HG02870 (cell line): ENCODE measurements at regions not wholly inside any gene's neighbourhood (a gene's known extent, or its start where the extent isn't known, plus 50 kb on each side); places are given as distances from the start of the nearest gene placed in this dataset.
"Not testable (repeated sequence)": the region's sequence is repeated elsewhere in the genome, so short reads cannot be mapped to it uniquely, and the experiment has no call there.

Experiments
- ATAC-seq: cut with Tn5 transposase; IDR thresholded peaks from one replicate; pipeline ENCODE4 v1.9.1; 2021; ENCODE audit warnings: mild to moderate bottlenecking, moderate library complexity; ENCODE audit not compliant: unreplicated experiment

DNA sequence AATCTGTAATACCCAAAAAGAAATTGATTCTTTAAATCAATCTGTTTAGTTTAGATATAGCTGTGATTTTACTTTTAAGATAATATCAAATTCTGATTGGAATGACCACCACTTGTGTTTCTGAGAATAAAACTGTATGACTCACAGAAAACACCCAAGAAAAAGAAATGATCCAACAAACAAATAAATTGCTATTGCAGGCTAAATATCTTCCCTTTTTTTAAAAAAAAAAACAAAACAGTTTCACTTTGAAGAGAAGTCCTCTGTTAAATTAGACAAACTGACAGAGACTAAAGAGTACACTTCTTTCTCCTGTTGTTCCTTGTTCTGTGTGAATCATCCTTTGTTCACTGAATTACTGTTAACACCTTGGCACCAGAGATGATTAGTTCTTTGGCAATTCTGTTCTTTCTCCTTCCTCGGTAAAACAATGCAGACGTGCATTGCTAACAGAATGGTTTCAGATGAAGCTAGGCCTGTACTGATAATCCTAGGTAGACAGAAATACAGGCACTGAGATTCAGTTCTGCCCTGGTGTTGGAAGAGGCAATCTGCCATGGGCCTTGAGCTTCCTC lies 895.2 kb upstream of the CITED2 start:
- no peak for ATAC-seq

DNA sequence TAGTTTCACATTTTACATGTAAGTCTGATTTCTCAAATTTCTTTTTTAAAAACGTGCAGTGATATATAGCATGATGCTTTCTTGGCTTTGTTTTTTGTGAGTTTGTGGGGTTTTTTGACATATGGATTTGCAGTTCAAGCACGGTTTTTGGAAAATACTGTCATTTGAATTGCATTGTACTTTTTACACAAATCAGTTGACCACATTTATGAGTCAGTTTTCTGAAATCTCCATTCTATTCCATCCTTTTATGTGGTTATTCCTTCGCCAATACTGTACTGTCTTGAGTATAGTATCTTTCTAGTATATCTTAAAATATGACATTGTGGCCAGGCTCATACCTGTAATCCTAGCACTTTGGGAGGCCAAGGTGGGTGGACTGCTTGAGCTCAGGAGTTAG lies 890.0 kb upstream of the CITED2 start:
- no peak for ATAC-seq

DNA sequence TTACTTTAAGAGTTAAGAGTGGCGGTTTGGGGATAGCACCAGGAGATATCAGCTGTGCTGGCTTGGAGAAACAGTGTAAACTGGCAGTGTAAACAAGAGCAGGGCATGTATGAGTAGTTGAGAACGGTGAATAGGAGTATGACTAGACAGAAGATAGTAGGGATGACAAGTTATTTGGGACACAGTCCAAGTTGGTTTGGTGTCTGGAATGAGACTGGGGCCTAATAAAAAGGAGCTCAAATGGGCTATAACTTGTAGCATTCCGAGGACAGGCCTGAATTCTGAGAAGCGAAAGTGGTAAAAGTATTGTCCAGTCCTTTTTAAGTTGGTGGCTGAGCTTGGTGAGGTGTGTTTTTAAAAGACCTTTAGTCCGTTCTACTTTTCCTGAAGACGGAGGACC lies 883.9 kb upstream of the CITED2 start:
- ATAC-seq, result not testable (repeated sequence)

DNA sequence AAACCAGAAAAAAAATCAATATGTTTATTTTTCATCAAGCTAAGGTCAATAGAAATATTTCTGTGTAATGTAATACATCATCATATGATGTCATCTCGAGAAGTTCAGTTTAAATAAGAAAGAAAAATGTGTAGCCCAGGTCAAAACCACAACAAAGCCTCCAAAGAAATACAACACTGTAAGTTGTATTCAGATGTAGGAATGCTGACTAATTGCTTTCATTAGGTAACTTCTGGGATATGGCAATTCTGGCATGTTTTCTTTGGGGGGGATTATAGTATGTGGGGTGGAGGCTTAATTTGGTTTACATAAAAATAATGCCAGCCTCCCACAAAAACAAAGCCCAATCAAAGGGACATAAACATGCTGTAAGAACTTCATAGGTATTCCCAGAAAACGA lies 881.8 kb upstream of the CITED2 start:
- no peak for ATAC-seq

DNA sequence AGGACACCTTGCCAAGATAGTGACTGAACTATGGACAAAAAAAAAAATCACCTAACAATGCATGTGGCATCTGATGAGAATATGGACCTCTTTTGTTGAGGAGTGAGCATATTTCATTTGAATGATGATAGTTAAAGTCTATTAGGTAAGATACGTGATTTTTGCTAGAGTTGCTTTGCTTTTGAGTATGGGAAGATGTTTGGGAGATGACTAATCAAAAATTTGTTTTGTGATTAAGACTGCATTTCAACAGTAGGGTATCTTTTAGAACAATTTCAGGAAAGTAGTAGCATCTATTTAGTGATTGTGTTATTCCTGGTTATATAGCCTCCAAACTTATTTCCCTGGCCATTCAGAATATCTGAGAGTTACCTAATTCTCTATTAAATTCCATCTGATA lies 878.6 kb upstream of the CITED2 start:
- no peak for ATAC-seq

DNA sequence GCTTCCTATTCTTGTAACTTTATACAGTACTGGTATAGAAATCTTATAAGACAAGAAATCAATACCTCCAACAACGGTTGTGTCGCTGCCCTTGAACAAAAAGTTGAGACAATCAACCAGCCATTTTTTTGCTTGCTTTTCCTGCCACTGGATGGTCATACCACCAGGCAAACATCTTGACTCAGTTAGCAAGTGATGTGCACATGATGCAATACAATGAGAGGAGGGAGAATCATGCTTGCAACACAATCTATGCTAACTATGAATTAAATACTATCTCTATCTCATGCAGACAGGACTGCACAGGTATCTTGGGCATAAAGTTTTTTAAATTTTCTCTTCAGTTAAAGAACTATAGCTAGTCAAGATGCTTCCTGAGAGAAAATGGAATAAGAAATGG lies 877.7 kb upstream of the CITED2 start:
- ATAC-seq, result no peak

DNA sequence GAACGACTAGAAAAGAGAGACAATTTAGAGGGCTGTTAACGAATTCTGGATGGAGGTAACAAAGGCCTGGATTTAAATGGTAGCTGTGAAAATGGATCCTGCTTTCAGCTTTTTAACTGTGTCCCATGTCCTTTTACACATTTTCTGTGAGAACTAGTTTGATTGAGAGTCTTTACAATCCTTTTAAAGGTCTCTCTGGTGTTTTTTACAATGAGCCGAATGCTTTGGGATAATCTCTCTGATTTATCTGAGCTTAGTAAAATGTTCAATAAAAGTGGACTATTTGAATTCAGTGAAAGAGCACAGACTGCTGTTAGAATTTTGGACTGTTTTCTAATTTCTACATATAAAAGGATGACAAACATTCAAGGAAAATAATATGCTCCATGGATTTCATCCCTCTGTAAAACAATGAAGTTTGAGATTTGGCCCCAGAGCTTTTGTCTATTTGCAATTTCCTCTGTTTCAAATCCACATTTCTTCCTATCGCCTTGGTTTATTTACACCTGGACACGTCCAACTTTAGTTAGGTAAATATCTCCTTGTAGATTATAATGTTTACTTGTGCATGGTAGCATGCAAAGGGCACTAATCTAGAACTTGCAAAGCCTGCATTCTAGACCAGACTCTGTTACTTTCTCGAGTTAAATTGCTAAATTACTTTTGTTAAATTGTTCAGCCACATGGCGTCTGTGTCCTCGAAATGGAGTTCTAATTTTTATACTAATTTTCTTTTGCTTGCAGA lies 871.0 kb upstream of the CITED2 start:
- no peak for ATAC-seq

DNA sequence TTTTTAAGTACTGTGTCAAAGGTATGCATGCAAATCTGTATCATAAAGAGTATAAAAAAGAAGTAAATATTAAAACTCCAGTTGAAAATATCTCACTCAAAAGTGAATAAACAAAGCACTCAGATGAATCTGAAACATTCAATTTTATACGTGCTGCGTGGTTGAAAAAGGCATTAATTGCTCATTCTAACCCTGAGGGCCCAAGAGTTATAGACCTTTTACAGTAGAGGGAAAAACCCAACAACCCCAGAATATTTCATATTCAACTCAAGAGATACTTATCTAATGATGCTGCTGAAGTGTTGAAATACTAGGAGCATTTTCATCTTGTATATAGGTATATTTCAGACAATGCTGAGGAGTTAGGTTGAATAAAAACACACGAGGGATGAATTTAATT lies 862.8 kb upstream of the CITED2 start:
- no peak for ATAC-seq

DNA sequence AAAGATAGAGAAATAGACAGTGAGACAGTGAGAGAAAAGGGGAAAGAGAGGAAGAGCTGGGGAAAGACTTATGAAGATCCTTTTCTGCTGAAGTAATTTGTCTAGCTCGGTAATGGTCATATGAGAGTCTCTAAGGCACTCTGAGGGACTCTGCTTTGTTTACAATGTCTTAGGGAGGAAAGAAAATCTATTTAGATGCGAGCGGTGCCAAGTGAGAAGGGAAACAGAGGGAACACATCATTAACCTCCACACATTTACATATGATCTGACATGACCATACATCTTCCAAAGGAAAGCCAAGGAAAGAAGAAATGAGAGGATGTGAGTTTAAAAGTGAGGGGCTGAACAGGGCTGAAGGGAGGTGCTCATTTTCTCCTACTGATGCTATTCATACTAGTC lies 862.3 kb upstream of the CITED2 start:
- ATAC-seq, result no peak

DNA sequence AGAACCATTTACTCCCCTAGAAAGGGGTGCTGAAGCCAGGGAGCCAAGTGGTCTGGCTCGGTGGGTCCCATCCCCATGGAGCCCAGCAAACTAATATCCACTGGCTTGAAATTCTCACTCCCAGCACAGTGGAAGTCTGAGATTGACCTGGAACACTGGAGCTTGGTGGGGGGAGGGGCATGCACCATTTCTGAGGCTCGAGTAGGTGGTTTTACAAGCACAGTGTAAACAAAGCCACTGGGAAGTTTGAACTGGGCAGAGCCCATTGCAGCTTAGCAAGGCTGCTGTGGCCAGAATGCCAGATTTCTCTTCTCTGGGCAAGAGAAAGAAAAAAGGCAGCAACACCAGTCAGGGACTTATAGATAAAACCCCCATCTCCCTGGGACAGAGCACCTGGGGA lies 855.8 kb upstream of the CITED2 start:
- ATAC-seq, result no peak

DNA sequence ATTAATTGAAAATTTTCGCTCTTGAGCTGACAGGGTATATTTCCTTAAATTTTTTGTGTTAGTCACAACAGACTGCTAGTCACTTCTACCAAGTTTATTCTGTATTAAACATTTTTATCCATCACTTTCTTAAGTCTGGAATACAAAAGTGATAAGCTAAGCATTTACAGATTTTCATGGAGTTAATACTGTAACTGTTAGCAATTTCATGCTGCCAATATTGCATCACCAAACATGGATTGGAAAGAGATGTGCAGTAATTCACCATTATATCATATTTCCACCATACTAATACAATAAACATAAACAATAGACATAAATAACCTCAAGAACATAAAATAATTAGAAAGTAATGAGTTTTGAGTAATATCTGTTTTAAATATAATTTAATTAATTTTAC lies 854.0 kb upstream of the CITED2 start:
- no peak for ATAC-seq

DNA sequence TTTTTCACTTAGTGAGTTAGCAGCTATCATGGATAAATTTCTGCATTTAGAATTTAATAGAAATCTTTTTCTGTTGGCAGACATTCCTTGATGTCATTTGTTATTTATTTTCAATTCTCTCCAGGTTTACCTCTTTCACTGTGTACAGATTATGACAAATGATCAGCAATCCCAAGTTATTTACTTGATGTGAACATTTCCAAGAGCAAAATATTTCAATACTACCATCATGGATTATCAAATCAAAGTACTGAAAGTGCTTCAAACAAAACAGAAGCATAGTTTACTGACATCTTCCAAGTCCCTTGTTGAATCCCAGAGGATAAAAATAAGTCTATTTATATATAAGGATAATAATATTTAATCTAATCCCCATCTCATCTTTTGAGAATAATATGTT lies 852.2 kb upstream of the CITED2 start:
- no peak for ATAC-seq

DNA sequence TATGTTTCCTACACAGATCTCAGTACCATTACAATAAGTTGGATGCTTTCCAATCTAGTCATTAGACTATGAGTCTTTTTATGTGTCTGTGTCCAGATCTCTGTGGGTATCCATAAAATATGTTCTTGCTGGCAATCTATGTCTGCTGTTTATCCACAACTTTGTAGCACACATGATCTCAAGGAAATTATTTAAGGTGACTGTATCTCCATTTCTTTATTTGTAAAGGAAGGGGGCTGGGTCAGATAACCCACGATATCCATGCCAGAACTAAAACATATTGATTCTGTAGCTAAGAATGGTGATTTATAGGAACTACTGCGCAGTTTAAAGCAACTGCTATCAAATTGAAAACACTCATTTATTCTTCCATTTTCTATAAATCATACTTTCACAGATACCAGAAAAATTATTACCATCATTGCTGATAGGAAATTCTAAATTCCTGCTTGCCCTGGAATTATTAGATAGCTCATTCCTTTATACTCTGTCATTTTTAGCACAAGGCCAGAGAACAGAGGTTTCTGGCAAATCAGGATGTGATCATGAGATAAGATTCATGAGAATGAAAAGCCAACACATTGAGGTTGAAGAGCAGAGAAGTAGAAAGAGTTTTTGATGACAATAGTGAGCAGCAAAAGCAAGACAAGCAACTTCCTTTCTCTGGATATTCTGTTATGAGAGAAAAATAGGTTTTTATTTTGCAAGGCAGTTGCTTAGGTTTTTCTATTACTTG lies 851.4 kb upstream of the CITED2 start:
- no peak for ATAC-seq

DNA sequence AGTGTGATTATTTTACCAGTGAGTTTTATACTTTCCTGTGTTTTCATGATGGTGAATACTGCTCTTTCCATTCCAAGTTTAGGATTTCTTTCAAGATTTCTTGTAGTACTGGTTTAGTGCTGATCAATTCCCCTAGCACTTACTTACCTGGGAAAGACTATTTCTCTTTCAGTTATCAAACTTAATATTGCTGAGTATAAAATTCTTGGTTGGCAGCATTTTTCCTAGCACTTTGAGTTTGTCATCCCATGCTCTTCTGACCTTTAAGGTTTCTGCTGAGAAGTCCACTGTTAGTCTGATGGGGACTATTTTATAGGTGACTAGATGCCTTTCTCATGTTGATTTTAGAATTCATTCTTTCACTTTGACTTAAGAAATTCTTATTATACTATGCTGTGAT lies 842.8 kb upstream of the CITED2 start:
- ATAC-seq, result no peak

DNA sequence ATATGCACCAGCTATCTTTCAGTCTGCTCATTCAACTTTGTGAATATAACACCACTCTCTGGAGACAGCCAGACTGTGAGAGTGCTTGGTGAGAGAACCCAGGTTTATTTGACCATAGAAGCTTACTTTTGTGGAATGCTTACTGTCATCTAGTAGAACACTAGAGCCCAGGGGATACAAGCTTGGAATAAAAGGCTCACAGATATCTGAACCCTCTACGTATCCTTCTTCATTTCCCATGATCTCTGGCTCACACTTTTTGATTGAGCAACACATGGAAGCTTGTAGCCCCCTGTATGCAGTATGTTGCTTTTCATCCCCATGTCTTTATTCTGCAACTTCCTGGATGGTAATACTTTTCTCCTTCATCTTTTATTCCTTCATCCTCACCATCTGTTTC lies 835.3 kb upstream of the CITED2 start:
- ATAC-seq, result no peak

DNA sequence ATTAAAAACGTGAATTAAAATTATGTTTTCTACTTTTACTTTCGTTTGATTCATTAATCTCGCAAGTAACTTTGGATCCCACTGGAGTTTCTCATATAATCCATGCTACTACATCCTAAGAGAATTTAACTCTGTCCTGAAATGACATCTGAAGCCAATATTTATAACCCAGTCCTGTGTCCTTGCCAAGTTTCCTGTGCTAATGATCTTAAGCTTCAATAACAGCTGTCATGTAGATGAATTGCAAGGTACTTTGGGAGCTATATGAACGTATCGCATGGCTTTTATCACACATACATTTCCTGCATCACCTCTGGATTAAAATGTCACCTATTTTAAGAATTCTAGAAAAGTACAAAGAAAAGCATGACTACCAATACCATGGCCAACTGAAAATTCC lies 833.8 kb upstream of the CITED2 start:
- ATAC-seq, result no peak

DNA sequence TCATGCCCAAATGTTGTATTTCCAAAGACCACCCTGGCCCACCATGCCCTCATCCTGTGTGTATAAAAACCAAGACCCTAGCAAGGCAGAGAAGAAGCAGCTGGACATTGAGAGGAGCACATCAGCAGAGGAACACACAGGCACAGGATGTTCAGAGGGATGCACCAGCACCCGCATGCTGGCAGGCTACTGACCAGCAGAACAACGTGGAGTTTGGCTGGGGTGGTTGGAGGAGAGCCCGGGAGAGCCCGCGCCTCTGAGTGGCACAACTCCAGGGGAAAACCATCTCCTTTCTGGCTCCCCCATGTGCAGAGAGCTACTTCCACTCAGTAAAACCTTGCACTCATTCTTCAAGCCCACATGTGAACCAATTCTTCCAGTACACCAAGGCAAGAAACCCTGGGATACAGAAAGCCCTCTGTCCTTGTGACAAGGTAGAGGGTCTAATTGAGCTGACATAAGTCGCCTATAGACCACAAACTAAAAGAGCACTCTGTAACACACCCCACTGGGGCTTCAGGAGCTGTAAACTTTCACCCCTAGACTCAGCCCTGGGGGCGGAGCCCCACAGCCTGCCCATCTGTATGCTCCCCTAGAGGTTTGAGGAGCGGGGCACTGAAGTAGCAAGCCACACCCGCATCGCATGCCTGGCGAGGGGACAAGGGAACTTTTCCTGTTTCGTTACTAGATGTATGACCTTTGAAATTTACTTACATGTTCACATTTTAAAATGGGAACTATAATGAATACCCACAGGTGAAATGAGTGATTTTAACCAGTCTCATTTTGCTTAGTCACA lies 831.5 kb upstream of the CITED2 start:
- no peak for ATAC-seq

DNA sequence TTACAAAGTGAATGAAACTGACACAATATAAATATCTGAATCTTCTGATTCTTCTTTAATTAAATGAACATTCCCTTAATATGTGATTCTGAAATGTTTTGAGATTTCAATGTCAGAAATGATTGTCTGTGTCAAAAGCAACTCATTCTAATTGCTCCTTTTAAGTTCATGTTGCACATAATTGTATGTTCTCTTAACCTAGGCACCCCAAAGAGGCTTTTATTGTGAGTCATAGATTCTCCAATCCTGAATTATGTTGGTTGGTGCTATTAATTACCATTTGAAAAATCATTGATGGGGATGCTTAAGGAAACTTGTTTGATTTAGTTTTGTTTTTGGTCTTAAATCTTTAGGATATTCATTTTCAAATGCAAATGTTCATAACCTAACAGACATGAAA lies 829.7 kb upstream of the CITED2 start:
- no peak for ATAC-seq

DNA sequence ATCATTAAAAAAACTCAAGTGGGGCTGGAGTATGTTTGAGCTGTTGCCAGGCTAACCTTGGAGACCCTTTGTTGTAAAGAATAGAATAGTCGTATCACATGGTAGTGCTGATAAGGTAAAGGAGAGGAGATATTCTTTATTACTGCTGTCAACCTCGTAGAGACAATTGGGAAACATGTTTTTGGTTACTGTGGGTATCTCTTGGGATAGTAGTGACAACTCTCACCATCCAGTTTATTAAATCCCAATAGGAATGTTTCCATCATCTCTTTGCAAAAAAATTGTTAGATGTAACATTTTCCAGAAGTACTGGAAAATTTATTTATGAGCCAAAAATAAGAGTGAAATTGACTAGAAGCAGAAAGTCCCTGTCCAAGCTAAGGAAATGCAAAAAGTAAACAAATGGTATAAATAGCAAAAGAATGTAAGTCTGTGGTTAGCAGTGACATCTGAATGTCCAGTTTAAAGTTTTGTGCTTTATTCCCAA lies 829.3 kb upstream of the CITED2 start:
- ATAC-seq, result no peak

DNA sequence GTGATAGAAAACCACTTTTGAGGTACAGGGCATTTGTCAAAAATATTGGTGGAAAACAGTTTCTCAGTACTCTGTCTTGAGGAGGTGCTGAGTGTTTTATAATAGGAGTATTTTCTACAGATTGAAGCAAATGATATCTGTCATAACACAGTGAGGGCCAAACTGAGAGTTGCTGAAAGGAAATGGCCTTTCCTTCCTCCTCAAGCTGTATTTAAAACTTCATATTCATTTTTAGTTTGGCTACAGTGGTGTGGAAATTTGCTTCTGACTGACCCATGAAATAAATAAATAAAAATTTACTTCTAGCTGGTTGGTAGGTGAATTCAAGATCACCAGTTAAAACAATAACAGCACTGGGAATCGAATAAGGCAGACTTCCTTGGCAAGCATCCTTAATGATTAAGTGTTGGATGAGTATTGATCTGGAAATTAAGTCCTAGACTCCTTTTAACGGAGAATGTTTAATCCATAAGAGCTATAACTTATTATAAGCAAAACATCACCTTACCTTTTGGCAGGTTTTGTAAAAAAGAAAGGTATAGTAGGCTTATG lies 828.6 kb upstream of the CITED2 start:
- ATAC-seq, result no peak
